ENCODE measurements at regions not wholly inside any gene's neighbourhood (a gene's known extent, or its start where the extent isn't known, plus 50 kb on each side); places are given as distances from the start of the nearest gene placed in this dataset.
"Not testable (repeated sequence)": the region's sequence is repeated elsewhere in the genome, so short reads cannot be mapped to it uniquely, and the experiment has no call there.

DNA sequence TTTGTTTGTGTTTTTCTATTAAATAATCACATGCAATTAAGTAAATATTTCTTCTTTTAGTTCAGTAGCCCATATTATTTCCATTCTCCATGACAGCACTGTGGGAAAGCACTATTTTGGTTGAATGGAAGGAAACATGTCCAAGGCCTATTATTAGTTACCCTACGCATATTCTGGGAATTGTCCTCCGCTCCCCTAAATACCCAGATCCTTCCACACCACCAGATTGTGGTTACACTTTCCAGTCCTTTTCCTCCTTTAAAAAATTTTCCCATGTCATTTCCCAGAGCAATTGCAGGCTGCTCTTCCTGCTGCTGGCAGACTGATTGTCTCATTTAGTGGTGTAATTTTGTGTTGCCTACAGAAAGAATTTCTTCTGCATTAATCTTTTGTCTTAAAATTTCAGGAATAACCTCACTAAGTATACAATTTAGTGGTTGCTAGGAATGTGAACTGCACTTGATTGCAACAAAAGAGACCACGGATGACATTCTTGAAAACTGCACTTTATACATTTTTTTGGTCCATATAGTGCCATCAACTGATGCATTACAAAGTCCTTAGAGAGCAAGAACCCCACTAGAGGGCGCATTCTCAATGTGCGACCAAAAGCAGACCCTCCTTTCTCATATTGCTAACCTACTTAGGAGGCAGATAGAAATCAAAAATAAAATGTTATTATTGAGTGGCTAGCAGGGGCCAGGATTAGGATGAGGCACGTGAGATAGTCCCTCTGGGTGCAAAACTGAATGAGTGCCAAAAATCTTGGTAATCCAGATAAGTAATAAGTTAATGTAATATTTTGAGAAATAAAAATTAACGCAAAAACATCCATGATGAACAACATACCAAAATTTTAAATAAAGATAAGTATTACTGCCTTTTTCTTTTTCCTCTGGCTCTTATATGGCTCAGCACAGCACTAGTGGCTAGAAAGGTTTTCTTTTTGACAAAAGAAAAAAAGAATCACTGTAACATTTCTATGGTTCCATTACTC, 98.8 kb upstream of the IQCM start:
- Histone ChIP-seq H3K4me2 (replicated peaks; ENCODE audit: extremely low read depth, low read length, poor library complexity, severe bottlenecking) (no peak overlapping the region), H3K4me3 (replicated peaks in 1 of 3; ENCODE audit: low read depth in 2 of 3, low read length in 3 of 3) (no peak overlapping the region), H3K9ac (ENCODE audit: insufficient read depth, low read length, poor library complexity, severe bottlenecking) (no peak overlapping the region), H3K36me3 (replicated peaks in 1 of 2; ENCODE audit: control insufficient read depth in 1 of 2, insufficient read depth in 2 of 2, low read length in 2 of 2) (no peaks in the 10 kb centered on the region), H3K9me3 (replicated peaks in 1 of 2; ENCODE audit: control insufficient read depth in 1 of 2, insufficient read depth in 1 of 2, low read length in 2 of 2) (no peaks in the 10 kb centered on the region), H4K20me1 (ENCODE audit: insufficient read depth, low read length) (no peaks in the 10 kb centered on the region), H3K27me3 (ENCODE audit: control insufficient read depth in 2 of 2, insufficient read depth in 2 of 2, low read length in 2 of 2) (no peaks in the 10 kb centered on the region), H3K4me1 (ENCODE audit: control insufficient read depth in 1 of 2, insufficient read depth in 2 of 2, low read length in 2 of 2) (no peaks in the 10 kb centered on the region), H3K79me2 (ENCODE audit: insufficient read depth, low read length) (no peaks in the 10 kb centered on the region), H3K27ac (ENCODE audit: low read depth in 1 of 2, low read length in 2 of 2) (no peak overlapping the region), H2AFZ (ENCODE audit: insufficient read depth, low read depth, low read length, poor library complexity, severe bottlenecking) (no peak overlapping the region)
- Mint-ChIP-seq H3K27me3 (ENCODE audit: low read depth in 3 of 3) (no peaks in the 10 kb centered on the region), H3K36me3 (no peaks in the 10 kb centered on the region), H3K9me3 (peaks cover 0 to 7% (median 0%) of the 10 kb centered on the region in 7 donors), H3K4me3 (no peak overlapping the region), H3K27ac (no peak overlapping the region), H3K4me1 (no peaks in the 10 kb centered on the region)
- 83% methylated on average over 1 of the region's 7 CpGs for WGBS (ENCODE audit: insufficient coverage)
- TF ChIP-seq, protein P1, sequence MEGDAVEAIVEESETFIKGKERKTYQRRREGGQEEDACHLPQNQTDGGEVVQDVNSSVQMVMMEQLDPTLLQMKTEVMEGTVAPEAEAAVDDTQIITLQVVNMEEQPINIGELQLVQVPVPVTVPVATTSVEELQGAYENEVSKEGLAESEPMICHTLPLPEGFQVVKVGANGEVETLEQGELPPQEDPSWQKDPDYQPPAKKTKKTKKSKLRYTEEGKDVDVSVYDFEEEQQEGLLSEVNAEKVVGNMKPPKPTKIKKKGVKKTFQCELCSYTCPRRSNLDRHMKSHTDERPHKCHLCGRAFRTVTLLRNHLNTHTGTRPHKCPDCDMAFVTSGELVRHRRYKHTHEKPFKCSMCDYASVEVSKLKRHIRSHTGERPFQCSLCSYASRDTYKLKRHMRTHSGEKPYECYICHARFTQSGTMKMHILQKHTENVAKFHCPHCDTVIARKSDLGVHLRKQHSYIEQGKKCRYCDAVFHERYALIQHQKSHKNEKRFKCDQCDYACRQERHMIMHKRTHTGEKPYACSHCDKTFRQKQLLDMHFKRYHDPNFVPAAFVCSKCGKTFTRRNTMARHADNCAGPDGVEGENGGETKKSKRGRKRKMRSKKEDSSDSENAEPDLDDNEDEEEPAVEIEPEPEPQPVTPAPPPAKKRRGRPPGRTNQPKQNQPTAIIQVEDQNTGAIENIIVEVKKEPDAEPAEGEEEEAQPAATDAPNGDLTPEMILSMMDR (IDR thresholded peaks at IDR 0.05), result peak; percentile 39
- no peak for DNase-seq
- intact Hi-C loops (cut with micrococcal nuclease), result no loop called here

DNA sequence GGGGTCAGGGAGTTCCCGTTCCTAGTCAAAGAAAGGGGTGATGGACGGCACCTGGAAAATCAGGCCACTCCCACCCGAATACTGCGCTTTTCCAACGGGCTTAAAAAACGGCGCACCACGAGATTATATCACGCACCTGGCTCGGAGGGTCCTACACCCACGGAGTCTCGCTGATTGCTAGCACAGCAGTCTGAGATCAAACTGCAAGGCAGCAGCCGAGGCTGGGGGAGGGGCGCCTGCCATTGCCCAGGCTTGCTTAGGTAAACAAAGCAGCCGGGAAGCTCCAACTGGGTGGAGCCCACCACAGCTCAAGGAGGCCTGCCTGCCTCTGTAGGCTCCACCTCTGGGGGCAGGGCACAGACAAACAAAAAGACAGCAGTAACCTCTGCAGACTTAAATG, 100.1 kb upstream of the IQCM start:
- H3K4me1 ChIP-seq (ENCODE audit: control insufficient read depth in 1 of 2, insufficient read depth in 2 of 2, low read length in 2 of 2); H3K4me1 Mint-ChIP-seq; H3K27ac ChIP-seq (ENCODE audit: low read depth in 1 of 2, low read length in 2 of 2); H3K9me3 Mint-ChIP-seq; H3K27me3 ChIP-seq (ENCODE audit: control insufficient read depth in 2 of 2, insufficient read depth in 2 of 2, low read length in 2 of 2); H3K27me3 Mint-ChIP-seq (ENCODE audit: low read depth in 3 of 3); H3K9me3 ChIP-seq (replicated peaks in 1 of 2; ENCODE audit: control insufficient read depth in 1 of 2, insufficient read depth in 1 of 2, low read length in 2 of 2); H4K20me1 ChIP-seq (ENCODE audit: insufficient read depth, low read length); H3K27ac Mint-ChIP-seq; H2AFZ ChIP-seq (ENCODE audit: insufficient read depth, low read depth, low read length, poor library complexity, severe bottlenecking); H3K79me2 ChIP-seq (ENCODE audit: insufficient read depth, low read length); H3K4me2 ChIP-seq (replicated peaks; ENCODE audit: extremely low read depth, low read length, poor library complexity, severe bottlenecking); intact Hi-C loops (cut with micrococcal nuclease); H3K9ac ChIP-seq (ENCODE audit: insufficient read depth, low read length, poor library complexity, severe bottlenecking); H3K4me3 Mint-ChIP-seq; H3K36me3 ChIP-seq (replicated peaks in 1 of 2; ENCODE audit: control insufficient read depth in 1 of 2, insufficient read depth in 2 of 2, low read length in 2 of 2); DNase-seq; H3K36me3 Mint-ChIP-seq; H3K4me3 ChIP-seq (replicated peaks in 1 of 3; ENCODE audit: low read depth in 2 of 3, low read length in 3 of 3): not testable (repeated sequence)
- 94% methylated on average over 4 of the region's 15 CpGs for WGBS (ENCODE audit: insufficient coverage)

All from CD14-positive monocyte (primary cell).